Stimulated activated CD4-positive, alpha-beta T cell treated with anti-CD3 and anti-CD28 coated beads, Interleukin-1b, Interleukin-23, amount 100 ng/mL, for 48 hours (primary cell): ENCODE measurements at regions not wholly inside any gene's neighbourhood (a gene's known extent, or its start where the extent isn't known, plus 50 kb on each side); places are given as distances from the start of the nearest gene placed in this dataset.

Source experiments
- DNase-seq: peaks from one replicate; pipeline ENCODE4 v3.0.0-alpha.2; 2020

DNA sequence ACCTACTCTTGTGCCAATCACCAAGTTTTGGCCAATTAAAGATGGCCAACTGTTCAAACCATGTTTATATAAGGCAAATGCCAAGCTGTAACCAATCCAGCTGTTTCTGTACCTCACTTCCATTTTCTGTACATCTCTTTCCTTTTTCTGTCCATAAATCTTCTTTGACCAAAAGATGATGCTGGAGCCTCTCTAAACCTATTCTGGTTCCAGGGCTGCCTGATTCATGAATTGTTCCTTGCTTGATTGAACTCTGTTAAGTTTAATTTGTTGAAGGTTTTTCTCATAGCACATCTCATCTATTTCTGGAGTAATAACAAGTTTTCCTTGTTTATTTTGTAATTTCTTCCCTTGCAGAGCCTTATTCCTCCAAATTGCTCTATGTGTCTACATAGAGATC lies 115.3 kb upstream of the SMAD3 start:
- no peak for DNase-seq

DNA sequence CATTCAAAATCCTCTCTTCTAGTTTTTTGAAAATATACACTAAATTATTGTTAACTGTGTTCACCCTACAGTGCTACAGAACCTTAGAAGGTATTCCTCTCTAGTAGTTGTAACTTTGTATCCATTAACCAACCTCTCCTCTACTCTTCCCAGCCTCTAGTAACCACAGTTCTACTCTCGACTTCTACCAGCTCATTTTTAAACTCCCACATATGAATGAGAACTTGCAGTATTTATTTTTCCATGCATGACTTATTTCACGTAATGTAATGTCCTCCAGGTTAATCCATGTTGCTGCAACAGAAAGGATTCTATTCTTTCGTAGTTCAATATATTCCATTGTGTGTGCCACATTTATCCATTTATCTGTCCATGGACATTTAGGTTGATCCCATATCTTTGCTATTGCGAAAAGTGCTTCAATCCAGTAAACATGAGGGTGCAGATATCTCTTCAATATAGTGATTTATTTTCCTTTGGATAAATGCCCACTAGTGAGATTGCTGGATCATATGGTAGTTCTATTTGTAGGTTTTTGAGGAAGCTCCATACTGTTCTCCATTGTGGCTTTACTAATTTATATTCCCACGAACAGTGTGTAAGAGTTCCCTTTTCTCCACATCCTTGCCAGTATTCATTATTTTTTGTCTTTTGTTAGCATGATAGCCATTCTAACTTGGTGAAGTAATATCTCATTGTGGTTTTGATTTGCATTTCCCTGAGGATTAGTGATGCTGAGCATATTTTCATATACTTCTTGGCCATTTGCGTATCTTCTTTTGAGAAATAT lies 113.7 kb upstream of the SMAD3 start:
- no peak for DNase-seq

DNA sequence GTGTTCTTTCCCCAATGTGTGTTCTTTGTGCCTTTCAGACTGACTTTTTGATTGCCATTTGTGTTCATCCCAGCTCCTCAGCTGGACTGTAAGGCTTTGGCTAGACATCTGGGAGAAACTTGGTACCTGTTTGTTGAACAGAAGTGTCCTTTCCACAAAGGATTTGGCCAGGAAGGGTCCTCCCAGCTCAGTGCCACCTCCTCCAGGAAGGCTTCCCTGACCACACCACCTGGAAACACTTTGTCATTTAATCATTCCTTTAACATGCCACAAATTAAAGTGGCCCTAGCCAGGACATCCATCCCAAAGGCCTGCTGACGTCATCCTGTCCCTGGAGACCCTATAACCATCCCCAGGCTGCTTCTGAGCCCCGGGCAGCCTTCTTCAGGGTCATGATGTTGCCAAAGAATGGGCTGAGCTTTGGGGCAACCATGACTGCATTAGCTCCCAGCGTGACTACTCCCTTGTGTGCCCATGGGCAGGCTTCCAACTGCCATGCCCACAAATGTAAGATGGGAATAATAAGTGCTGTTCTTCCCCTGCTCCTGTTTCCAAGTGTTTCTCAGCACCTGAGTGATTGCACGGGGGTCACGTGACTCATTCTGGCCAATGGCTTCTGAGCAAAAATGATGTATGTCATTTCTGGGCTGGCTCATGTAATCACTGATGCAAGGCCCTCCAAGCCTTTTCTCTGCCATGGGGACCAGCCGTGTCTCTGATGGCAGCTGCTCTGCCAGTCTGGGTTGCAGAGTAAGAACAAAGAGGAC lies 112.5 kb upstream of the SMAD3 start:
- no peak for DNase-seq

DNA sequence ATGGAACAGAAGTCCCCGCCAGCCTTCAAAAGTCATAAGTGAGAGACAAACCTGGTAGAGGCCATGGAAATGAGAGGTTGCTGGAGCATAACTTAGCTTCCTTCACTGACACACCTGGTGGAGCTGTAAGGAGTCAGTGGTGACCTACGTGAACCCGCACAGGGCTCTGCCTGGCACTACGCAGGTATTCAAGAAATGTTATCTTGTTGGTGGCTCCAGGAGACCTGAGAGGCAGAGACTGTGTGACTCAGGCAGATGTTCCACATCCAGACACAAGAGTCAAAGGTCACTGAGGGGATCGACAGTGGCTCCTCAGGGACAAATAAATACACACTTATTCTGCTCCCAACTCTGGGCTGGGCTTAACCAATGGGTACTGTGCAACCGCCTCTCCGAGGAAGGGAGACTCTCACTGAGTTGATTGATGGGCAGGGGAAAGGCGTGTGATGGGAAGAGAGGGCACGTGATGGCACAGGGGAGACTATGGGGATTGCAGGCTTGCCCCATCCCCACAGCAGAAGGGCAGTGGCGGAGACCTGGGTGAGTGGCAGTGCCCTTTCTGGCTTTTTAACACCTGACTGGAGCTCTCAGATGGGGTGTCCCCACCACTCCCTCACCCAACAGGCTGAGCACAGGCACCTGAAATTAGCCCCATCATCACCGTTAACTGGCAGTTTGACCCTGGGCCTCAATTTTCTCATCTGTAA lies 111.7 kb upstream of the SMAD3 start:
- DNase-seq = no peak

DNA sequence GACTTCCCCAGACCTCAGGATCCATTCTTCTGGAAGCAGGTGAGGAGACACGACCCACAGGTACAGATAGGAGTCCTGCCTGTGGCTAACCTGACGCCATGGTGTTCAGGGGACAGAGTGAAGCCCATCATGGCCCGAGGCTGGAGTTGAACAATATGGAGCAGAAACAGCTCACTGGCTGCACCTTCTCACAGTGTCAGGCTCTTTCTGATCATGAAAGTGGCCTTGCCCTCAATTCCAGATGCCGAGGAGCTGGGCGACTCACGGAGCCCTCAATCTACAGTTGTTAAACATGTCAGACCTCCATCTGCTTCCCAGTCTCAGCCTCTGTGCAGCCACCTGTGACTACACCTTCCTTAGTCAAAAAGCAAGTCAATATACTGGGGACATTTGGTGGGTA lies 110.8 kb upstream of the SMAD3 start:
- no peak for DNase-seq

DNA sequence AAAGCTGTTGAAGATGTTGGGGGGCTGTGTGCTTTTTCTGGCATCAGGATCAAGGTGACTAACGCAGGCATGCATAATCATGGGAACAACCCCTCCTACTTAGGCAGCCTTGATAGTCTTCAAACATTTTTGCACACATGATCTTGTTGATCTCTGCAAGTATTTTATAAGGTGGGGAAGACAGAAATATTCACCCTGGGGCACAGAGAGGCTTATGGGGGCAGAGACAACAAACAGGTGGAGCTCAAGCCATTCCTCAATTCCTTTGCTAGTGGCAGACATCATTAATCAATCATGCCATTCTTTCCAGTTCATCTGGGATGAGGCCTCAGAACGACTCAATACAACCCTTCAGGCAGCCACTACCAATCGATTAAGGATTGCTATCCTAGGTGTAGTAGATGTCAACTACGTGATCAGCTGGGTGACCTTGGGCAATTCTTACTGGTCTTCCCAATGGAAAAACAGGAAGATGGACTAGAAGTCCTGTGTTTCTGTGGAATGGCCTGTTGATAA lies 110.3 kb upstream of the SMAD3 start:
- no peak for DNase-seq

DNA sequence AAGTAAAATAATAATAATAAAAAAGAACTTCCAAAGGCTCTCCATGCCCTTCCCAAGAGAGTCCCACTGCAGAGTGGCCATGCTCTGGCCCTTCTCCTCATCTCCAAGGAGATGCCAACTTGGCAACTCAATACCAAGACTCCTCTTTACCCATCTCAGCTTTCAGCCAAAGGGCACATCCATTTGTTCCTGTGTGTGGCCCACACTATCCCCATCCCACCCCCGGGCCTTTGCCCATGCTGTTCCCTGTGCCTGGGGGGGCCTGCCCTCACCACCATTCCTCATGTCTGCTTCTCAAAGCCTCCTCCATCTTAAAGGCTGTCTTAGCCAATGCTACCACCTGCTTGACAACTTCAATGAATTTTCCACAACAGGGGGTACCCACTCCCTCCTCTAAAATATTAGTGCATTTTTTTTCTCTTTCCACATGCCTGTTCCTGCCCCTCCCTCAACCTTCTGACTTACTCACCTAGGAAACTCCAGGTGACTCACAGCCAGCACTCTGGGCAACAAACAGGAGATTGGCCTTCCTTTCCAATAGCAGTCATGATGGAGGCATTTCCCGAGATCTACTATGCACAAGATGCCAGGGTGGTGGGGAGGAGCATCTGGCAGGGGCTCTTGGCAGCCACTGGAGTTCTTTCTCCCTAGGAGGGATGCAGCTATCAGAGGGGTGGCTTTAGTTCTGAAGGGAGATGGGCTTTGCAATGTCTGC lies 109.4 kb upstream of the SMAD3 start:
- DNase-seq = no peak

DNA sequence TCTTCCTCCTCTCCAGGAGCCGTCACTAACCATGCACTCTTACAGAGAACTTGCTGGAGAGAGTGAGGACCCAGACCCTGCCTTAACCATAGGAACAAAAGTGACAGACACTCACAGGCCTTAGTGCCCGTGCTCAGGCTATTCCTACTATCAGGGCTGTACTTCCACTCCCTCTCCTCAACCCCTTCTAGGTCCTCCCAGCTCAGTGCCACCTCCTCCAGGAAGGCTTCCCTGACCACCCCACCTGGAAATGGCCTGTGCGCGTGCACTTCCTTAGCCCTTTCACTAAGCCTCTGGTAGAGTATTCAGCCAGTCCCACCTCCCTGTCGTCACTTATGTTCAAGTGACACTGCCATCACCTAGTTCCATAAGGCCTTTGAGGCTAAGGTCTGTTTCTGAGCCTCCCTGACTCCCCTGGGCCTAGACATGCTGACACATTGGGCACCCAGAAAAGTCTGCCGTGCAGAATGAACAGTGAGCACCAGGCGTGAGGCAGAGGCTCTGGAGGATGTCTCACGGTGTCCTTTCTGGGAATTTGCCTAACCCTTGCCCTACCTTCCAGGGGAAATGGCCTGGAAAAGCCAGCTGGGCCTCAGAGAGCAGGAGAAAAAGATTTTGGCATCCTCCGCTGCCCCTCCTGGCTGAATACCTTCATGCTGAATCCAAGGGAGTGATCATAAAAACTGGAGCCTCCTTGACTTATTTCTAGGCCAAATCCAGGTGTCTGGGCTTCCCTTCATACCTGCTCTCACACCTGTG lies 108.6 kb upstream of the SMAD3 start:
- no peak for DNase-seq

DNA sequence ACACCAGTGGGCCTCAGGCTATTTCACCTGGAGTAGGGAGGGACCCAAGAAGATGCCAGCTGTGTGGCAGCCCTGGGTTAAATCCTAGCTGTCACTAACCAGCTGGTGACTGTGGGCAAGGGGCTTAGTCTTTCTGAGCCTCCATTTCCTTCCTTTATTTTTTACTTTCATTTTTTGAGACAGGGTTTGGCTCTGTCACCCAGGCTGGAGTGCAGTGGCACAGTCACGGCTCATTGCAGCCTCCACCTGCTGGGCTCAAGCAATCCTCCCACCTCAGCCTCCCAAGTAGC lies 108.0 kb upstream of the SMAD3 start:
- no peak for DNase-seq

DNA sequence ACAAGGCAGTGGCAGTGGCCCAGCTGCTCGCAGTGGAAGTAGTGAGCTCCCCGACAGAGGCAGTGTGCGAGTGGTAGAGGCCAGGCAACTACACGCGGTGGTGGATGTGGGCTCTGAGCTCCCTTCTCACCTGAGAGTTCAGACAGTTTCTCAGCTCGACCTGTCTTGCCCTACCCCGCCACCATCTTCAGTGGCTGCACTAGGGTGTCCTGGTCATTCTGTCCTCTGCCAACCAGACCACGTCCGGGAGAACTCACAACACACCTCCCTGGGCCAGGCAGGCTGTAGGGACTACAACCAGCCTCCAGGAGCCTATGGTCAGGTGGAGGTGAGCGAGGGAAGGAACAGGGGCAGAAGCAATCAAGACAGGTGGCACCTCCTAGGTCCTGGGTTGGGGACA lies 106.3 kb upstream of the SMAD3 start:
- DNase-seq = no peak

DNA sequence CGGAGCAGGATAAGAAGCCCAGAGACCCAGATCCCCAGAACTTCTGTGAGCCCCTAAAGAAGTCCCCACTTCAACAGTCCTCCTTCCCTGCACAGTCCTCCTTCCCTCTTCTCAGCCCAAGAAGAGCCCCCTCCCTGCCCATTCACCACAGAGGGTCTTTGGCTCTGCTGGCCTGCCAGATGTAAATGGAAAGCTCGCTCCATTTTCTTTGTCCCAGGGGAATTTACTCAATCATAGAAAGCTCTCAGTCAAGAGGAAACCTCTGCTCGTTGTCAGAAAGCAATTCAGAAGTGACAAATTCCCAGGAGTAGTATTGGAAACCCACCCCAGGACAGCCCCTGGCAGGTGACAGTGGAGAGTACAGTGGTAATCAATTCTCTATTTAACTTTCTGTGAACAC lies 105.5 kb upstream of the SMAD3 start:
- DNase-seq = no peak

DNA sequence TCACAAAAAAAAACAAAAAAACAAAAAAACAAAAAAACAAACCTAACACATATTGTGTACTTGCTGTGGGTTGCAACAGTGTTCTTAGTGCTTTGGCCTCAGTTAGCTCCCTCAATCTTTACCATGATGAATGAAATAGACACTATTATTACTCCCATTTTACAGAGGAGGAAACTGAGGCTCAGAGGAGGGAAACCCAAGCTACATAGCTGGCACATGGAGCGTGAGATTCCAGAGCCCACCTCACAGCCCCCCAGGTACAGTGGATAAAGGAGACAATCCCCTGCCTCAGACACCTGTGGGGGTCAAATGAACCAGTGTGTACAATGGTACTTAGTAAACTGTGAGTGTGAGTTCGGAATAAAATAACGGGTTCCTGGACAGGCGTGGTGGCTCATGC lies 104.9 kb upstream of the SMAD3 start:
- DNase-seq = no peak

DNA sequence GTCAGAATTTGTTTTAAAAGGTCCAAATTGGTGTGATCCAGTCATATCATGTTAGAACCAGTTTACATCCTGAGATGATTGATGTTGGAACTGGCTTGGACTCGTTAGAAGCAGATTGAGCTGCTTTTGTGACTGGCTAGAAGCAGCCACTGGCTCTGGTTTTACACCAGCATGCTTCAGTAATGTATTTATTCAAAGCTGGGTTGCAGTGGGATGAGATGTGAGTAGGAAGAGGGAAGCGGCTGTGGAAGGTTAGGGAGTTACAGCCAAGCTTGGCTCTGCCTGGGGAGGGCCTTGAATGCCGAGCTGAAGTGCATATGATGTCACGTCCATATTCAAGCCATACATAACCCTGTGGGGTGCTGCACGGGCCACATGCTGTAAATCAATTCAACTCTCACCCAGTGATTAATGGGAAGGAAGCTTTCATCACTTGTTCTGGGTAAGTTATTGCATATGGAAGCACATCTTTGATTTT lies 104.0 kb upstream of the SMAD3 start:
- DNase-seq = no peak

DNA sequence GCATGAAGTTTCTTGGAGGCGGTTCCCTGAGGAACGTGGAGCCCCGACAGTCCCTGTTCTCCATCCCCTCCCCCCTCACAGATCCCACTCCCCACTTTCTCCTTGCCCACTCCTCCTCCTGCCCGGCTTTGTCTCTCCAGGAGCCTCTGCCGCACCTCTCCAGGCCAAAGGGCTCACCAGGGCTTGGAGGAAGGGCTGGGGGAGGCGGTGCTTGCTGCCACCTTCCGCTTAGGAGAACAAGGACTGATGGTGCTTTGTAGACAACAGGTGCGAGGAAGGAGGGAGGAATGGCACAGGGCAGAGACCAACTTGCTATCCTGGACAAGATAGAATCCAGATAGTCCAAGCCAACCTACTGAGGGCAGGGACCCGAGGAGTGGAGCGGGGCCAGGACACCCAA lies 103.5 kb upstream of the SMAD3 start:
- DNase-seq = no peak

DNA sequence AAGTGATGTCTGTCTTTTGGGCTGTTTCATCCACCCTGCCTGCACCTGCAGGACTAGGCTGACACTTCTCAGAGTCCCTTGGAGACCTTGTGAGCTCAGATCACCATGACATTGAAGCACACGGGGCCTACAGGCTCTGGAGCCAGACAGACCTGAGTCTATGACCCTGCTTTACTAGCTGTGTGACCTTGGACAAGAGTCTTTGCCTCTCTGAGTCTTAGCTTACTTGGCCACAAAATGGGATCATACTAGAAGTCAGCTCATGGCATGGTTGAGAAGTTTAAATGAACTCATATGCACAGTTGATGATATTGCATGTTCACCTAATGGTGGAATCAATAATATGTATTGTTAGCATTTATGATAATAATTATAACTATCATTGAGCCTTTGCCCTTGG lies 102.9 kb upstream of the SMAD3 start:
- DNase-seq = no peak

DNA sequence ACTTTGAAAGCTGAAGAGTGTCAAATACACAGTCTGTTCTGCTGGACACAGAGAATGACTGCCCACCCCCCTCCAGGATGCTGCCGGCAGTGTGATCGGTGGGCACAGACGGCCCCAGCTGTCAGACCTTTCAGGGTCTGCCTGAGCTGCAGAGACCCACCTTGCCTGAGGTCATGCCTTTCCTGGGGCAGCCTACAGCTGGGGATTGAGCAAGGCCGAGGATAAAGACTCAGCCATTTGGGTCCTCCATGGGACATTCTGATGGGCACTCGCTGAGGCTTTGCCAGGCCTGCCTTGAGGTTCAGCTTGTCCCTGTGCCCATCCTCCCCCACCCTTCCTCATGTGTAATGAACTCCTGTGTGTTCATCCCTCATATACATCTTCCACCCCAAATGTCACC lies 102.3 kb upstream of the SMAD3 start:
- no peak for DNase-seq

DNA sequence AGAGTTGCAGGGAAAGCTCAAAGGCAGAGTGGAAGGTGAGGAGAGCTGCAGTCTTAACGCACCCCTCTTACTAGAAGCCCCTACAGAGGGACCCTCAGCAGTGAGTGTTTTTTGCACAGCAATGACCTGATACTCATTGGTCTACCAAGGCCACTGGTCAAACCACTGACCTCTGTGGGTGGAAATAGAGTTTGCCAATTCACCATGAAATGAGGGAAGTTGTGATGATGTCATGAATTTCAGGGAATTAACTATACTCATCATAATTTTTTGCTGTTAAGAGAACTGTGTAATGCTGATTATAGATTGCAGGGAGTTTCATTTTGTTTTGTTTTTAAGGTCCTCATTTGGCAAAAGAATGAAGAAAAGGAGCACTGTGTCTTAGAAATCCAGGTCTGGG lies 101.7 kb upstream of the SMAD3 start:
- DNase-seq = no peak

DNA sequence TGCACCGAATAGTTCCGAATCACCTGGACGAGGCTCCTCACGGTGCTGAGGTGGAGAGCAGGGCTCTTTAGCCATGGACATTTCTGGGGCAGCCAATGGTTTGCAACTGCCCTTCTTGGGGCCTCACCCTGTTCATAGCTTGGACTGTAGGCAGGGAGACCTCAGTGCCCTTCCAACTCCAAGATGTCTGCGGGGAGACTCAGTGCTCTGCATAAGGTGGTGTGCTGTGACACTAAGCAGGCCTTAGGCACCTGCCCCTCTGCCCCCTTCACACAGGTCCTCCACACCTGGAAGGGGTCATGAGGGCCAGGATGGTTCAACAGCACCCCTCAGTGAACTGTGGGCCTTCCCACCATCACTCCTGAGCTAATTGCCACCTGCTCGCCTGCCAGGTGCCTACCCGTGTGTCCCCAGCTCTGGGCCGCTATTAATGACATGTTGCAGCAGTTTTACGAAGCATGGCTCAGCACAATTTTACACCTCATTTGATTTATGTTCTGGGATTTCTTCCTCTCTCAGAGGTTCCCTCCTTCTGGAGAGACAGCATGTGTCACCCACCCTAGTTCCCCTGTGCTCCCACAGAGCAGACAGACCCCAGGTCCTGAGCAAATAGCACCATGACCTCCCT lies 101.2 kb upstream of the SMAD3 start:
- DNase-seq = no peak

DNA sequence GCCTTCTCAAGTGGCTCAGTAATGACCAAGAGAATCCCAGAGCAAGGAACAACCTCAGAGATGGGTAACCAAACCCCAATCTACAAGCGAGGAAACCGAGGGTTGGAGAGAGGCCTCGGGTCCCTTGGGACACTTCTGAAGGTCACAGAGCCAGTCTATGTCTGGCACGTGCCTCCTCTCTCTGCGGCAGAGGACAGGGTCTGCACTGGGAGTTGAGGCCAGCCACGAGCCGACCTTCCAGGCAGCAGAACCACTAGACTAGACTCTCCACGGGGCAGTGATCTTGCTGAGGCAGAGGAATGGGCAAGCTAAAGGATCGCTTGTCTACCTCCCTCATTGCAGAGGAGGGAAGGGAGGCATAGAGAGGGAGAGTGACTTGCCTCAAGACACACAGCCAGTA lies 100.6 kb upstream of the SMAD3 start:
- no peak for DNase-seq

DNA sequence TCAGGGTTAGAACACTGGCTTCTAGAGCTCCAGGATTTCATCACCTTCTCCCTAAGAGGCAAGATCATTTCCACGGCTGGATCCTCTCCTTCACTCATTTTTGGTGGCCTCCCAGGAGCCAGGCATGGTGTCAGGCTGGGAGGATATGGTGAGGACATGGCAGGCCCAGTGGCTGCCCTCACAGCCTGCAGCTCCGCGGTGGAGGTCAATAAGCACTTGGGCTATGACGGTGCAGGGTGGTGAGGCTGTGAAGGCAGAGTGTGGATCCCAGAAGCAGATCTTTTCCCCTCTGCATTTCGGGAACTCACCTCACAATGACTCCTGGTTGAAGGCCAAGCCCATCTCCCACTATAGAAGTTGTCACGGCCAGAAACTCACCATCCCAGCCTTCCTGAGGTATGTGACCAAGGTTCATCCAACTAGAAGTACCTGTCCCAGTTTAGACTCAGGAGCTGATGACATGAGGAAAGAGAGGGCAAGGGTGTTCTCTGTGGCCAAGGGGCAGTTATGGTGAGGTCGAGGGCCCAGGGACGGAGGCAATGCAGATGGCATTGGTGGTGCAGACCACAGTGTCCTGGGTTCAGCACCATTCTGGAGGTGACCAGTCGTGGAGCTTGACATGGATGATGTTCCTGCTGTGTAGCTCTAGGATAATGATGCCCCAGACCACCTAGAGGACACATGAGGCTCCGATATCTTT lies 100.1 kb upstream of the SMAD3 start:
- no peak for DNase-seq

DNA sequence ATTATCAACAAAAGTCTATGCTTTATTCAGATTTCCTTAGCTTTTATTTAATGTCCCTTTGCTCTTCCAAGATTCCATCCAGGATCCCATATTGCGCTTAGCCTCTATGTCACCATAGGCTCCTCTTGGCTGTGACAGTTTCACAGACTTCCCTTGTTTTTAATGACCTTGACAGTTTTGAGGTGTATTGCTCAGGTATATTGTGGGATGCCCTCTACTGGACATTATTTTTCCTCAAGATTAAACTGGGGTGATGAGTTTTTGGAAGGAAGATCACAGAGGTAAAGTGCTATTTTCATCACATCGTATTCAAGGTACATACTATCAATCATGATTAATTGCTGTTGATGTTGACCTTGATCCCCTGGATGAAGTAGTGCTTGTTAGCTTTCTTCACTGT lies 99.1 kb upstream of the SMAD3 start:
- no peak for DNase-seq
